Activated naive CD8-positive, alpha-beta T cell (primary cell): ENCODE measurements at regions not wholly inside any gene's neighbourhood (a gene's known extent, or its start where the extent isn't known, plus 50 kb on each side); places are given as distances from the start of the nearest gene placed in this dataset.

Source experiments
- H3K27ac Mint-ChIP-seq: one replicate; pipeline ENCODE4 v1.8.0; 2021; ENCODE audit warnings: mixed read lengths
- H3K27me3 Mint-ChIP-seq: one replicate; pipeline ENCODE4 v1.8.0; 2021; ENCODE audit warnings: mixed read lengths
- H3K36me3 Mint-ChIP-seq: one replicate; pipeline ENCODE4 v1.8.0; 2021; ENCODE audit warnings: mixed read lengths
- H3K4me1 Mint-ChIP-seq: one replicate; pipeline ENCODE4 v1.8.0; 2021; ENCODE audit warnings: low read depth, mixed read lengths
- H3K4me3 Mint-ChIP-seq: one replicate; pipeline ENCODE4 v1.8.0; 2021; ENCODE audit warnings: mild to moderate bottlenecking, mixed read lengths
- H3K9me3 Mint-ChIP-seq: one replicate; pipeline ENCODE4 v1.8.0; 2021; ENCODE audit warnings: low read depth, mixed read lengths

GRCh38 chr22:47379037-47379436 is 616.6 kb downstream of the TBC1D22A start:
- H3K36me3 Mint-ChIP-seq: no peaks in the 10 kb centered on the region
- H3K4me1 Mint-ChIP-seq: no peaks in the 10 kb centered on the region
- H3K27me3 Mint-ChIP-seq: peaks cover 2% of the 10 kb centered on the region
- H3K9me3 Mint-ChIP-seq: no peaks in the 10 kb centered on the region
- no peak overlapping the region for H3K27ac Mint-ChIP-seq
- H3K4me3 Mint-ChIP-seq: no peak overlapping the region

GRCh38 chr22:47377926-47378560 is 615.6 kb downstream of the TBC1D22A start:
- Mint-ChIP-seq H3K4me3 (no peak overlapping the region), H3K27me3 (peaks cover 2% of the 10 kb centered on the region), H3K27ac (no peak overlapping the region), H3K4me1 (no peaks in the 10 kb centered on the region), H3K36me3 (no peaks in the 10 kb centered on the region), H3K9me3 (no peaks in the 10 kb centered on the region)

GRCh38 chr22:47376901-47377505 is 614.6 kb downstream of the TBC1D22A start:
- H3K4me3 Mint-ChIP-seq: no peak overlapping the region
- H3K9me3 Mint-ChIP-seq: no peaks in the 10 kb centered on the region
- no peaks in the 10 kb centered on the region for H3K36me3 Mint-ChIP-seq
- peaks cover 4% of the 10 kb centered on the region for H3K27me3 Mint-ChIP-seq
- no peak overlapping the region for H3K27ac Mint-ChIP-seq
- no peaks in the 10 kb centered on the region for H3K4me1 Mint-ChIP-seq

- no peak overlapping the region for H3K27ac Mint-ChIP-seq
- H3K36me3 Mint-ChIP-seq: no peaks in the 10 kb centered on the region
- no peaks in the 10 kb centered on the region for H3K9me3 Mint-ChIP-seq
- no peak overlapping the region for H3K4me3 Mint-ChIP-seq
- peaks cover 4% of the 10 kb centered on the region for H3K27me3 Mint-ChIP-seq
- H3K4me1 Mint-ChIP-seq: no peaks in the 10 kb centered on the region
Observed at GRCh38 chr22:47376322-47376700, 613.9 kb downstream of the TBC1D22A start.

- H3K27ac Mint-ChIP-seq: no peak overlapping the region
- no peaks in the 10 kb centered on the region for H3K9me3 Mint-ChIP-seq
- H3K27me3 Mint-ChIP-seq: peaks cover 4% of the 10 kb centered on the region
- no peak overlapping the region for H3K4me3 Mint-ChIP-seq
- no peaks in the 10 kb centered on the region for H3K4me1 Mint-ChIP-seq
- H3K36me3 Mint-ChIP-seq: no peaks in the 10 kb centered on the region
Observed at GRCh38 chr22:47375621-47376321, 613.3 kb downstream of the TBC1D22A start.

GRCh38 chr22:47374901-47375575 is 612.6 kb downstream of the TBC1D22A start:
- Mint-ChIP-seq H3K4me3 (no peak overlapping the region), H3K9me3 (no peaks in the 10 kb centered on the region), H3K36me3 (no peaks in the 10 kb centered on the region), H3K27me3 (peaks cover 7% of the 10 kb centered on the region), H3K4me1 (no peaks in the 10 kb centered on the region), H3K27ac (no peak overlapping the region)

- peaks cover 7% of the 10 kb centered on the region for H3K27me3 Mint-ChIP-seq
- H3K4me3 Mint-ChIP-seq: no peak overlapping the region
Observed at GRCh38 chr22:47374273-47374771, 611.9 kb downstream of the TBC1D22A start.

GRCh38 chr22:47373648-47374272 is 611.3 kb downstream of the TBC1D22A start:
- no peaks in the 10 kb centered on the region for H3K36me3 Mint-ChIP-seq
- no peak overlapping the region for H3K27ac Mint-ChIP-seq
- no peak overlapping the region for H3K4me3 Mint-ChIP-seq
- H3K4me1 Mint-ChIP-seq: no peaks in the 10 kb centered on the region
- H3K27me3 Mint-ChIP-seq: peaks cover 7% of the 10 kb centered on the region
- no peaks in the 10 kb centered on the region for H3K9me3 Mint-ChIP-seq

More at GRCh38 chr22:47374273-47374771, 611.9 kb downstream of the TBC1D22A start:
- Mint-ChIP-seq H3K4me1 (no peaks in the 10 kb centered on the region), H3K36me3 (no peaks in the 10 kb centered on the region), H3K27ac (no peak overlapping the region), H3K9me3 (no peaks in the 10 kb centered on the region)

- Mint-ChIP-seq H3K27me3 (peaks cover 7% of the 10 kb centered on the region), H3K27ac (no peak overlapping the region), H3K4me1 (no peaks in the 10 kb centered on the region)
Observed at GRCh38 chr22:47372596-47373385, 610.3 kb downstream of the TBC1D22A start.

GRCh38 chr22:47372111-47372581 is 609.7 kb downstream of the TBC1D22A start:
- no peaks in the 10 kb centered on the region for H3K9me3 Mint-ChIP-seq
- no peak overlapping the region for H3K4me3 Mint-ChIP-seq
- H3K36me3 Mint-ChIP-seq: no peaks in the 10 kb centered on the region
- H3K27ac Mint-ChIP-seq: no peak overlapping the region
- peaks cover 7% of the 10 kb centered on the region for H3K27me3 Mint-ChIP-seq
- H3K4me1 Mint-ChIP-seq: no peaks in the 10 kb centered on the region

More at GRCh38 chr22:47372596-47373385, 610.3 kb downstream of the TBC1D22A start:
- no peaks in the 10 kb centered on the region for H3K9me3 Mint-ChIP-seq
- H3K4me3 Mint-ChIP-seq: no peak overlapping the region
- no peaks in the 10 kb centered on the region for H3K36me3 Mint-ChIP-seq

- Mint-ChIP-seq H3K4me1 (no peaks in the 10 kb centered on the region), H3K27me3 (peaks cover 7% of the 10 kb centered on the region), H3K4me3 (no peak overlapping the region), H3K27ac (no peak overlapping the region), H3K36me3 (no peaks in the 10 kb centered on the region), H3K9me3 (no peaks in the 10 kb centered on the region)
Observed at GRCh38 chr22:47371263-47372090, 609.0 kb downstream of the TBC1D22A start.

- no peaks in the 10 kb centered on the region for H3K9me3 Mint-ChIP-seq
- H3K27me3 Mint-ChIP-seq: peaks cover 10% of the 10 kb centered on the region
- no peak overlapping the region for H3K27ac Mint-ChIP-seq
- H3K36me3 Mint-ChIP-seq: no peaks in the 10 kb centered on the region
- H3K4me3 Mint-ChIP-seq: no peak overlapping the region
- no peaks in the 10 kb centered on the region for H3K4me1 Mint-ChIP-seq
Observed at GRCh38 chr22:47370448-47371262, 608.2 kb downstream of the TBC1D22A start.
